ENCODE measurements at regions not wholly inside any gene's neighbourhood (a gene's known extent, or its start where the extent isn't known, plus 50 kb on each side); places are given as distances from the start of the nearest gene placed in this dataset.

DNA sequence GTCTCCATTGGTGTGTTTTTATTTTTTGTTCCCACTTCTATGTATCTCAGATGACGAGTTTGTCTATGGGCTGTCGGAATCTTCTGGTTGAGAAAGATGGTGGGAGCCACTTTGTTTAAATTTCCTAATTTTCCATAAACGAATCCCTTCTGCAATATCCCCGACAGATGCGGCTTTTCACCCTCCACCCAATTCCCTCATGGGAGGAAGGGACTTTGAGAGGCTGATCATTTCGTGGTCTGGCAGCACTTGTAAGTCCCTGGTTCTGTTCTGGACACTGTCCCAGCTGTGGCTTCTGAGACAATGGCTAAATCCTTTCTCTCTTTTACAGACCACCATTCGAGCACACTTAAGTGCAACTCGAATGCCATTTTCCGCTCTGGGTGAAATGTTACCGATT lies 72.2 kb upstream of the PUDP start:
- Histone ChIP-seq H3K9ac (ENCODE audit: insufficient read depth, low read length) (no peak overlapping the region), H3K4me2 (ENCODE audit: extremely low read depth, insufficient read depth, low read length) (no peak overlapping the region), H3K27me3 (ENCODE audit: control insufficient read depth, insufficient read depth, low read length) (no peaks in the 10 kb centered on the region), H3K36me3 (ENCODE audit: control insufficient read depth, insufficient read depth, low read length) (no peaks in the 10 kb centered on the region), H3K9me3 (ENCODE audit: control insufficient read depth, insufficient read depth, low read depth, low read length) (no peaks in the 10 kb centered on the region), H2AFZ (ENCODE audit: low read length) (no peak overlapping the region), H4K20me1 (ENCODE audit: control insufficient read depth, extremely low read depth, insufficient read depth, low read length) (no peaks in the 10 kb centered on the region), H3K4me3 (replicated peaks in 1 of 4; ENCODE audit: control extremely low read depth in 1 of 4, insufficient read depth in 1 of 4, low read depth in 3 of 4, low read length in 4 of 4) (no peak overlapping the region), H3K79me2 (ENCODE audit: control insufficient read depth, insufficient read depth, low read length) (no peaks in the 10 kb centered on the region), H3K4me1 (ENCODE audit: control insufficient read depth, extremely low read depth, insufficient read depth, low read length) (peaks cover 4% of the 10 kb centered on the region), H3K27ac (ENCODE audit: insufficient read depth, low read length) (no peak overlapping the region)
- DNase-seq (ENCODE audit: low read depth in 2 of 2), result peak in 1 of 2 donors; percentile 5
- TF ChIP-seq, protein P1, sequence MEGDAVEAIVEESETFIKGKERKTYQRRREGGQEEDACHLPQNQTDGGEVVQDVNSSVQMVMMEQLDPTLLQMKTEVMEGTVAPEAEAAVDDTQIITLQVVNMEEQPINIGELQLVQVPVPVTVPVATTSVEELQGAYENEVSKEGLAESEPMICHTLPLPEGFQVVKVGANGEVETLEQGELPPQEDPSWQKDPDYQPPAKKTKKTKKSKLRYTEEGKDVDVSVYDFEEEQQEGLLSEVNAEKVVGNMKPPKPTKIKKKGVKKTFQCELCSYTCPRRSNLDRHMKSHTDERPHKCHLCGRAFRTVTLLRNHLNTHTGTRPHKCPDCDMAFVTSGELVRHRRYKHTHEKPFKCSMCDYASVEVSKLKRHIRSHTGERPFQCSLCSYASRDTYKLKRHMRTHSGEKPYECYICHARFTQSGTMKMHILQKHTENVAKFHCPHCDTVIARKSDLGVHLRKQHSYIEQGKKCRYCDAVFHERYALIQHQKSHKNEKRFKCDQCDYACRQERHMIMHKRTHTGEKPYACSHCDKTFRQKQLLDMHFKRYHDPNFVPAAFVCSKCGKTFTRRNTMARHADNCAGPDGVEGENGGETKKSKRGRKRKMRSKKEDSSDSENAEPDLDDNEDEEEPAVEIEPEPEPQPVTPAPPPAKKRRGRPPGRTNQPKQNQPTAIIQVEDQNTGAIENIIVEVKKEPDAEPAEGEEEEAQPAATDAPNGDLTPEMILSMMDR (conservative IDR thresholded peaks at IDR 0.05 in 1 of 2, IDR thresholded peaks at IDR 0.05 in 1 of 2; ENCODE audit: low read depth in 1 of 2, low read length in 2 of 2), result no peak
- TF ChIP-seq EZH2 (IDR thresholded peaks at IDR 0.05; ENCODE audit: low read length, missing control alignments), result no peak

DNA sequence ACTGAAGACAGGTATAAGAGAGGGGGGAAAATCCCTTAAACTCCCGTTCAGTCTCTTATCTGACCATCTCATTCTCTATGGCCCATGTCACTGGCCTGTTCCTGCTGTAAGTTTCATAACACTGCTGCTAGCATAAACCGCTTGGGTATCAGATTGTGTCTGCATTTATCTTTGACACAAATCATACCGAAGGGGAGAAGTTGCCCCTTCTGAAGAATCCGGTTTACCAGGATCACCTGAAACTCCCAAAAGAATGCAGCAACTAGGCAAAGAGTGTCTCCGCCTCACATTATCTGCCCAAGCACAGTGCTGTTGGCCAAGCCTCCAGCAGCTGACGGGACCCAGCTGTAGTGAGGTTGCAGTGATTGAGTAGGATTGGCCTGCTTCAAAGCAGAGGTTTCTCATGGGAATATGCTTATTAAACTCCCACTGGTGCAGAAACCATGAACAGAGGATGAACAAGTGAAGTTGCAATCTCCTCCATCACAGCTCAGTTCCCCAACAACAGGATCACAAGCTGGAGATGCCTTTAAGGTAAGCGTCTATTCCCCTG lies 71.3 kb upstream of the PUDP start:
- no peaks in the 10 kb centered on the region for H3K79me2 ChIP-seq (ENCODE audit: control insufficient read depth, insufficient read depth, low read length)
- H3K4me1 ChIP-seq (ENCODE audit: control insufficient read depth, extremely low read depth, insufficient read depth, low read length), result peaks cover 4% of the 10 kb centered on the region
- no peaks in the 10 kb centered on the region for H3K9me3 ChIP-seq (ENCODE audit: control insufficient read depth, insufficient read depth, low read depth, low read length)
- H2AFZ ChIP-seq (ENCODE audit: low read length), result no peak overlapping the region
- no peaks in the 10 kb centered on the region for H4K20me1 ChIP-seq (ENCODE audit: control insufficient read depth, extremely low read depth, insufficient read depth, low read length)
- no peaks in the 10 kb centered on the region for H3K27me3 ChIP-seq (ENCODE audit: control insufficient read depth, insufficient read depth, low read length)
- H3K36me3 ChIP-seq (ENCODE audit: control insufficient read depth, insufficient read depth, low read length), result no peaks in the 10 kb centered on the region
- no peak overlapping the region for H3K9ac ChIP-seq (ENCODE audit: insufficient read depth, low read length)
- peak in 1 of 2 donors; percentile 5 for DNase-seq (ENCODE audit: low read depth in 2 of 2)
- H3K27ac ChIP-seq (ENCODE audit: insufficient read depth, low read length), result no peak overlapping the region
- TF ChIP-seq EZH2 (IDR thresholded peaks at IDR 0.05; ENCODE audit: low read length, missing control alignments), result no peak
- TF ChIP-seq, protein P1 (conservative IDR thresholded peaks at IDR 0.05 in 1 of 2, IDR thresholded peaks at IDR 0.05 in 1 of 2; ENCODE audit: low read depth in 1 of 2, low read length in 2 of 2), result no peak
- no peak overlapping the region for H3K4me3 ChIP-seq (replicated peaks in 1 of 4; ENCODE audit: control extremely low read depth in 1 of 4, insufficient read depth in 1 of 4, low read depth in 3 of 4, low read length in 4 of 4)
- H3K4me2 ChIP-seq (ENCODE audit: extremely low read depth, insufficient read depth, low read length), result no peak overlapping the region

DNA sequence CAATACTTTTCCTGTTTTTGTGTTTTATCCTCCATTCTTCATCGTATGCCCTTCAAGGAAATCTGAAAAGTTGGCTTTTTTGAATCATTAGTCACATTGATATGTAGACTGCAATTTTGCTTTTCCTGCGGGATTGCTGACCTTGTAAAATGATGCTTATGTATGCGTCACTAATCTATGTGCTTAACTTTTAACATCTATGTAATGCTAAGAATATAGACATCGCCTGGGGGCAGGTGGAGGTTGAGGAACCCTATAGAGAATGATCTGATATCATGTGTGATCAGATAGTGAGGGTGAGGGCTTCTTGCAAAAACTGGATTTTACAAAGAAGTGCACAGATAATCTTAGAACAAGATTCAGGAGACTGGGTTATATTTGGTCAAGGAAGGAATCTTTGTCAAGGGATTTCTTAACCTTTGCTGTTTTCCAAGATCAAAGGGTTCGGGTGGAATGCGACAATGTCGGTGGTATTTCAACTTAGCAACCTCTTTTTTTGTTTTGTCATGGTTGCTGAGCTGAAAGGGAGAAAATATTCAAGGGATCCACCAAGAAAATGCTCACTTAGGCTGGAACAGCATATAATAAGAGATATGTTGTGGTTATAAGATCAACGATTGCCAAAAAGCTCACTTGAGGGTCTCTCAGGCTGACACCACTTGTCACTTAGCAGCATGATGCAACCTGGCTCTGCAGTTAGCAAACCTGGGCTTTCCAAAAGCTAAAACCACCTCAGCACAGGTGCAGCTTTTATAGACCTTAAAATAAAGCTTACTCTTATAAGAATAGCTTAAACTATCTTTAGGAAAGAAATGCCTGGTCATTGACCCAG lies 70.6 kb upstream of the PUDP start:
- no peak overlapping the region for H3K9ac ChIP-seq (ENCODE audit: insufficient read depth, low read length)
- H3K27ac ChIP-seq (ENCODE audit: insufficient read depth, low read length), result no peak overlapping the region
- H4K20me1 ChIP-seq (ENCODE audit: control insufficient read depth, extremely low read depth, insufficient read depth, low read length), result no peaks in the 10 kb centered on the region
- H3K4me2 ChIP-seq (ENCODE audit: extremely low read depth, insufficient read depth, low read length), result no peak overlapping the region
- DNase-seq (ENCODE audit: low read depth in 2 of 2), result no peak
- H3K36me3 ChIP-seq (ENCODE audit: control insufficient read depth, insufficient read depth, low read length), result no peaks in the 10 kb centered on the region
- no peak for TF ChIP-seq EZH2 (IDR thresholded peaks at IDR 0.05; ENCODE audit: low read length, missing control alignments)
- TF ChIP-seq, protein P1 (conservative IDR thresholded peaks at IDR 0.05 in 1 of 2, IDR thresholded peaks at IDR 0.05 in 1 of 2; ENCODE audit: low read depth in 1 of 2, low read length in 2 of 2), result no peak
- H3K79me2 ChIP-seq (ENCODE audit: control insufficient read depth, insufficient read depth, low read length), result no peaks in the 10 kb centered on the region
- peaks cover 4% of the 10 kb centered on the region for H3K4me1 ChIP-seq (ENCODE audit: control insufficient read depth, extremely low read depth, insufficient read depth, low read length)
- H2AFZ ChIP-seq (ENCODE audit: low read length), result no peak overlapping the region
- no peak overlapping the region for H3K4me3 ChIP-seq (replicated peaks in 1 of 4; ENCODE audit: control extremely low read depth in 1 of 4, insufficient read depth in 1 of 4, low read depth in 3 of 4, low read length in 4 of 4)
- no peaks in the 10 kb centered on the region for H3K27me3 ChIP-seq (ENCODE audit: control insufficient read depth, insufficient read depth, low read length)
- no peaks in the 10 kb centered on the region for H3K9me3 ChIP-seq (ENCODE audit: control insufficient read depth, insufficient read depth, low read depth, low read length)

Data from fibroblast of lung (primary cell).